Omental fat pad (tissue), 3 donors: ENCODE measurements at regions not wholly inside any gene's neighbourhood (a gene's known extent, or its start where the extent isn't known, plus 50 kb on each side); places are given as distances from the start of the nearest gene placed in this dataset.

ENCODE experiments used
- ATAC-seq: fragments of 150-250 bp; one replicate; pipeline ENCODE4 v1.9.1; 2016; ENCODE audit warnings: mild to moderate bottlenecking, moderate library complexity; ENCODE audit not compliant: low FRiP score
- DNase-seq: peaks from one replicate; pipeline ENCODE4 v3.0.0-alpha.2; 2019; ENCODE audit warnings: low spot score
- CTCF ChIP-seq, 3 donors: fragments of 450-650 bp; IDR thresholded peaks; one replicate each; pipeline ENCODE4 v1.5.1; 2016 to 2017; ENCODE audit warnings: antibody characterized with exemption in 3 of 3, mild to moderate bottlenecking in 3 of 3, moderate library complexity in 2 of 3

GRCh38 chr13:97559030-97559429, 125.1 kb downstream of the RAP2A start:
- DNase-seq = no peak
- ATAC-seq = no peak
- TF ChIP-seq CTCF (IDR thresholded peaks at IDR 0.05) = no peak

- no peak for TF ChIP-seq CTCF (IDR thresholded peaks at IDR 0.05)
- ATAC-seq = no peak
- DNase-seq = no peak
These were observed 126.0 kb downstream of the RAP2A start for GRCh38 chr13:97559981-97560380.

GRCh38 chr13:97561182-97561581, 127.2 kb downstream of the RAP2A start:
- ATAC-seq (no peak), DNase-seq (no peak)
- TF ChIP-seq CTCF (IDR thresholded peaks at IDR 0.05) = no peak

- DNase-seq = no peak
- no peak for ATAC-seq
- TF ChIP-seq CTCF (IDR thresholded peaks at IDR 0.05) = no peak
These were observed 129.0 kb downstream of the RAP2A start for GRCh38 chr13:97562962-97563361.

- DNase-seq = no peak
- no peak for TF ChIP-seq CTCF (IDR thresholded peaks at IDR 0.05)
- ATAC-seq = no peak
These were observed 131.0 kb downstream of the RAP2A start for GRCh38 chr13:97564956-97565355.

- no peak for TF ChIP-seq CTCF (IDR thresholded peaks at IDR 0.05)
These were observed 131.9 kb downstream of the RAP2A start for GRCh38 chr13:97565906-97566305.

GRCh38 chr13:97566907-97567306, 132.9 kb downstream of the RAP2A start:
- no peak for ATAC-seq
- TF ChIP-seq CTCF (IDR thresholded peaks at IDR 0.05) = no peak
- DNase-seq = no peak

More at GRCh38 chr13:97565906-97566305, 131.9 kb downstream of the RAP2A start:
- no peak for ATAC-seq
- no peak for DNase-seq
